ENCODE measurements at regions not wholly inside any gene's neighbourhood (a gene's known extent, or its start where the extent isn't known, plus 50 kb on each side); places are given as distances from the start of the nearest gene placed in this dataset.

DNA sequence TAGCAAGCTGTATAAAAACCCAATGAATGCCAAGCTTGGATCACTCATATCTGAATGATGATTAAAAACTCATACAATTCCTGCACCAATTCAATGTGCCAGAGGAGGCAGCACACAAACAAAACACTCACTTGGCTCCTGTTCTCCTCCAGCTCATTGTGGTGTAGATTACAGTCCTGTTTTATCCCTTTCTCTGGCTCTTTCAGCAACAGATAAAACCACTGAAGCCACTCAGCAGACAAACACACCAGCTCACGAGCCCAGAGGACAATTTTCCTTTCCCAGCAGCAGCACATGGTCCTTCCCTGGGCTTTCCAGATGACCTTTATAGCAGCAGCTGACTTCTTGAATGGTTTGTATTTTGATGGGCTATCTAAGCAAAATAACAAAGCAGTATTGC lies 107.3 kb upstream of the STARD3NL start:
- DNase-seq (ENCODE audit: low read depth) = no peak

DNA sequence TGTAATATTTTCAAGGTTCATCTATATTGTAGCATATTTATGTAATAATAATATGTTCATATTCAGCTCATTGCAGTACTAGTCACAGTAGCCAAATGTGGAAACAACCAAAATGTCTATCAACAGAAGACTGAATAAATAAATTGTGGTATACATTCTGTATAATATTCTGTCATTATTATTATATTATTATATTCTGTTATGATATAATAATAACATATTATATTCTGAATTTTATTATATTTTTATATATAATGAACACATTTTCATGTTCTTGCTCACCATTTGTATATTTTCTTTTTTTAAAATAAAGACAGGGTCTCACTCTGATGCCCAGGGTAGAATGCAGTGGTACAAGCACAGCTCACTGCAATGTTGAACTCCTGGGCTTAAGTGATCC lies 91.2 kb upstream of the STARD3NL start:
- no peak for DNase-seq (ENCODE audit: low read depth)

DNA sequence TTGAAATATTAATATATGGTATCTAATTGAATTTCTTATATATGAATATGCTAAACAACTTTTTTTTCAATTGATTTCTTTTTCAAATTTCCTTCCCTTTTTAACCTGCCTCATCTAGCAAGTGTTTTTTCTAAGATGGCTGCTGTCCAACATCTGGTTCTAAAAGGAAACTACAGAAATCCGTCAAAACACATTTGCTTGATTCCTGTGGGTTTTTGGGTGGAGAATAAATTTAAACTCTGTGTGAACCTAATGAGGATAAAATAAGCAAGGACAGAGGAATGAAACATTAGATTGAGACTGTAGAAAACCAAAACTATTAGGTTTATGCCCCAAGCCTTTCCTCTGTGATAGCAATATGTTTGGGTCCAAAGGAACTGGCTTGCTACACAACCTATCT lies 75.5 kb upstream of the STARD3NL start:
- DNase-seq (ENCODE audit: low read depth) = no peak

DNA sequence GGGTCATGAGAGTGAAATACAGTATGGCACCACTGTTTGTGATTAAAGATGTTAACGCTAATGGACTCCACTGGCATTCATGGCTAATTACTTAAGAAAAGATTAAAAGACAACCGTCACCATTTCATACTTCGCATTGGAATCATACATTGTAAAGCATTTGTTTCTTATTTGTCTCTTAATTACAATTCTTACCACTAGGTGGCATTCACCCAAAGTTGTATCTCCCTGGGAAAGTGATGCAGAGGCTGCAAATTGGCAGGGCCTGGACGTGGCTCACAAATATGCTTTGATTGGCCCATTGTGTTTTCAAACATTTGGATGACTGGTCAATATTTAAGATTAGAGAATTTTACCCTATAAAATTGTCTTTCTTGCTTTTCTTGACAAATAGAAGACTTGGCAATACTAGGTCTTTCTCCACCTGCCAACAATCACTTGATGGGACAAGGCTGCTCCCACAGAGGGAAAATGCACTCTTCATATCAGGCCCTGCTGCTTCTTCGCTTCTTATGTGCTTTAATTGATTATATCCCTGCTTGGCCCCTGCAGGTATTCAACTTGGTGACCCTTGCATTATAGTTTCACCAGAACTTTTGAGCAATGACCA lies 72.1 kb upstream of the STARD3NL start:
- no peak for DNase-seq (ENCODE audit: low read depth)

DNA sequence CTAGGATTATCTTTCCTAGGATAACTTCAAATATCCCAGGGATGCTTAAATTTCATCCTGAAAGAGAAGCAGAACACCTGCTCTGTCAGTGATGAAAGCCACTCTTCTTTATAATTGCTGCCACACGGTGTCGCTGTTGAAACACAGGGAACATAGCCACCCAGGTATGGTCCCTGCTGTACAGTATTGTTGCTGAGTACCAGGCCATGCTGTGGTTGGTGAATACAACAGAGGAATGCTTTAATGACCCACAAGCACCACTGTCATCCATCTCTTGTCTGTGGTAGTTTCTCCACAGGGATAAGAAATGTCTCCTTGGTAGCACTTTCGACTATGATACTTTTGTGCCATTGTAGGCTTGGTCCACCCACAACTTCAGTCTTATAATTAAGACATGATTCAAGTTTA lies 70.6 kb upstream of the STARD3NL start:
- DNase-seq (ENCODE audit: low read depth) = peak; percentile 49

DNA sequence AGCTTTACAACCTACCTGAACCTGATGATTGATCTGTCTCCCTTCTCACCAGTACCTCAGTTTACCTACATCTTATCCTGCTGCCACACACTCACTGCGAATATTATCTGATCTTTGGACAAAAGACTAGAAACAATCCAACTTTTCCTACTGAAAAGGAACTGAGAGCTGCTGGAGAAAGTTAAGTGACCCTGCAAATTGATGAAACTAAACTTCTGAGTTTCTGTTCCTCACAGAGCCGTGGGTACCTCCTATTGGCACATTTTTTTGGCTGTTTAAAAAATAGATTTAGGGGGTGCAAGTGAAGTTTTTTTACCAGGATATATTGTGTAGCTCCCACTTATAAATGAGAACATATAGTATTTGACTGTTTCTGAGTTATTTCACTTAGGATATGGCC lies 66.0 kb upstream of the STARD3NL start:
- no peak for DNase-seq (ENCODE audit: low read depth)

DNA sequence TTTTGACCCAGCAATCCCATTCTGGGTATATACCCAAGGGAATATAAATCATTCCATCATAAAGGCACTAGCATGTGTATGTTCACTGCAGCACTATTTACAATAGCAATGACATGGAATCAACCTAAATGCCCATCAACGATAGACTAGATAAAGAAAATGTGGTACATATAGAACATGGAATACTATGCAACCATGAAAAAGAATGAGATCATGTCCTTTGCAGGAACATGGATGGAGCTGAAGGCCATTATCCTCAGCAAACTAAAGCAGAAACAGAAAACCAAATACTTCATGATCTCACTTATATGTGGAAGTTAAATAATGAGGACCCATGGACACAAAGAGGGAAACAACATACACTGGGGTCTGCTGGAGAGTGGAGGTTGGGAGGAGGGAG lies 58.0 kb upstream of the STARD3NL start:
- no peak for DNase-seq (ENCODE audit: low read depth)

DNA sequence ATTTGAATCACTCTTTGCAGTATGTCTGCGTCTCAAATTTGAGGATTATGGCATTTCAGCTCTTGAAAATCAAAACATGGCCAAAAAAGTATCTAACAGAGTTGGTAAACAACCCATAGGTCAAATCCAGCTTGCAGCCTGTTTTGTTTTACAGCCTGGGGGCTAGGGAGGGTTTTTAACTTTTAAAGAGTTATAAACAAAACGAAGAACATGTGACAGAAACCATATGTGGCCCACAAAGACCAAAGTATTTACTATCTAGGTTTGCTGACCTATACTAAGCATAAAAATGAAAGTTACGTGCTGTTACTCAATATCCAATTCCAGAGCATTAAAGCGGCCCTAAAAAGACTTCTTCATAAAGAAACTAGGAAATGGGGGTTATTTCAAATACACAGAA lies 55.5 kb upstream of the STARD3NL start:
- no peak for DNase-seq (ENCODE audit: low read depth)

DNA sequence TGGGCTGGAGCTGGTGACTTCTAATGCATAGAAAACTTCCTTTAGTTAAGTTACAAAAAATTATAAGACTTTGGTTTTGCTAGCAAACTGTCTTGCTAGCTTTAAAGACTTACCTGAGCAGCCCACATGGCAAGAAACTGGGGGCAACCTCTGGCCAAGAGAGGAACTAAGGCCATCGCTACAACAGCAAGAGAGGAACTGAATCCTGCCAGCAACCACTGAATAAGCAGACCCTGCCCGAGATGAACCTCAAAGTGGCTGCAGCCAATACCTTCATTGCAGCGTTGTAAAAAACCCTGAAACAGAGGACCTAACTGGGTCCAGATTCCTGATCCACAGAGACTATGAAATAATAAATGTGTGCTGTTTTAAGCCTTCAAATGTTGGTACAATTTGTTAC lies 54.6 kb upstream of the STARD3NL start:
- DNase-seq (ENCODE audit: low read depth) = no peak

DNA sequence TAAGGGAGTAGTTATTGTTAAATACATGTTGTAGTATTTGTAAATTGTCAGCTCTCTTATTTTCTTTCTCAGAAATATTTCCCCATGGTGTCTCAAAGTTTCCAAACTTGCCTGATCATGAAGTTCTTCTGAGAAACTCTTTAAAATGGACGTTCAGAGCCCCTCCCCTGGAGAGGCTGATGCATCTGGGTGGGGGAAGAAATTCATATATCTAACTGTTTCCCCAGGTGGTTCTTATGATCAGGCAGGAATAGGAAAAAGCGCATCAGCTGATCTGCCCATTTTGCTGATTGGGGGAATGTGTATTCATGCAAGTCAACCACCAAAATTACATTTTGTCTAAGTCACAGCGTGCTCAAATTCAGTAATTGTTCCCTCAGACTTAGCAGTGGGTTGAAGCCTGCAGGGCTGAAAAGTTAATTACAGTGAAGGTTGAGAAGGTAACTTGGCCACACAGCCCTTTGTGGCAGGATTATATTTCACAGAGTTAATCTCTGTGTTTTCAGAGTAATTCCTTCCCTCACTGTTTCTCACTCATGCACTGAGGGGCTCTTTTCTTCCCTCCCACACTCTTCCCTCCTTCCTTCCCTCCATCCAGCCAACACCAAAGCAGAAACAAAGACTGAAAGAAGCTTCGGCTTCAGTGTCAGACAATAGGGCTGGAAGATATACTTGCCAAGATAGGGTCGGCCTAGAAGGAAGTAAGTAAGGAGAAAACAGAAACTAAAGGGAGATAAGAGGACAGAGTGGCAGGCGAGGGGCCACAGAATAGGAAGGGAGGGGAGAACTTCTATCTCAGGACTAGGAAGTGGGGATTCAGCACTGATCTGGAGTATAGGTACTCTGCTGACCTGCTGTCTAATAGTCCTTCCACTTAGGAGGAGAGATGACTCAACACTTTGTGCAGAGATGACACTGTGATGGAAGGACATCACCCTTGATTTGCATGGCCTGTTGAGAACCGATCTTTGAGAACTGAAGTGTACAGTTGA lies 50.5 kb upstream of the STARD3NL start:
- no peak for DNase-seq (ENCODE audit: low read depth)
